GM19025 (cell line): ENCODE measurements at regions not wholly inside any gene's neighbourhood (a gene's known extent, or its start where the extent isn't known, plus 50 kb on each side); places are given as distances from the start of the nearest gene placed in this dataset.
A peak's percentile ranks its signal among the peaks of the same experiment; 100 is the strongest.
"Not testable (repeated sequence)": the region's sequence is repeated elsewhere in the genome, so short reads cannot be mapped to it uniquely, and the experiment has no call there.

Experiments
- ATAC-seq: cut with Tn5 transposase; IDR thresholded peaks from one replicate; pipeline ENCODE4 v1.9.1; 2021; ENCODE audit warnings: mild to moderate bottlenecking, low read depth, moderate library complexity; ENCODE audit not compliant: unreplicated experiment

GRCh38 chr13:62431852-62432251, 1016.2 kb upstream of the PCDH20 start:
- no peak for ATAC-seq

- no peak for ATAC-seq
Measured at GRCh38 chr13:62418872-62419271, 1003.2 kb upstream of the PCDH20 start.

- ATAC-seq: no peak
Measured at GRCh38 chr13:62418376-62418775, 1002.7 kb upstream of the PCDH20 start.

DNA sequence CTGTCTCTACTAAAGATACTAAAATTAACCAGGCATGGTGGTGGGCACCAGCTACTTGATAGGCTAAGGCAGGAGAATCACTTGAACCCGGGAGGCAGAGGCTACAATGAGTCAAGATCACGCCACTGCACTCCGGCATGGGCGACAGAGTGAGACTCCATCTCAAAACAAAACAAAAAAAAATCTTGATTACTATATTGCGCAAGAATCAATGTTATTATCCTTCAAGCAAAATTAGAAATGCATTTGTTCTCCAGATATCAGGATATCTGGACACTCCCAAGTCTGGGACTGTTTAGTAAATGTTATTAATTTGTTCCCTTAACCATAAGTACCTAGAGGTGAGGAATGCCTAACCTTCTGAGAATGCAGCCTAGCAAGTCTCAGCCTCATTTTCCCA, 992.2 kb upstream of the PCDH20 start:
- ATAC-seq: no peak

DNA sequence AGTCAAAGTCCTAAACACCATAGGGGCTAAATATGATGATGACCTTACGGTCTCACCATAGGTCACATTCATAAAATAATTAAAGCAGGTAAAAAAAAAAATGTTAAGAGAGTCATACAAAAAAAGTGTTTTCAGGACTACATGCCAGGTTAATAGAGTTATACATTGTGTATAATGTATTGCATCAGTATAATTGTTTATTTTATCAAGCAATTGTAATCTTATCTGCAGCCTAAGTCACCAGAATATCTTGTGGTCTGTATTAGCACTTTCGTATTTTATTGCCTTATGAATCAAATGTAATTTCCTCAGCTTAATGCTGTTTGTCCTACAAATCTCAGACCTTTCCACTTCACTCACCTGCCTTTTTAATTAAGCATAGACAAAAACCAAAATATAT, 972.9 kb upstream of the PCDH20 start:
- ATAC-seq: no peak

GRCh38 chr13:62387647-62388046, 972.0 kb upstream of the PCDH20 start:
- ATAC-seq: no peak

GRCh38 chr13:62379241-62379640, 963.6 kb upstream of the PCDH20 start:
- ATAC-seq: not testable (repeated sequence)

DNA sequence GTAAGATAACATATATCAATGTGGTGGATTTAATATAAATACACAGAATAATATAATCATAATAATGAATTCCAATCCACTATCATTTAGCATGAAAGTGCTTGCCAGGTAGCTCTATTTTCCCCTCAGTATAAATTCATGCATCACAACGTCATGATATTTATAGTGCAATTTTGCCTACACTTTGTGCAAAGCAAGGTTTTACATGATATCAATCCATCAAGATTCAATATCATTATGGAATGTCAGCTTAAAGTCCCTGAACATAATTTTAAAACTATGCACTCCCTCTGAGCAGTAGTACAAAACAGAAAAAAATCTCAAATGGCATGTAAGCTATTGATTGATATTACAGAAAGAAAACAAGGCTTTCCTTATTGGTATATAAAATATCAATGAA, 962.2 kb upstream of the PCDH20 start:
- ATAC-seq: no peak

DNA sequence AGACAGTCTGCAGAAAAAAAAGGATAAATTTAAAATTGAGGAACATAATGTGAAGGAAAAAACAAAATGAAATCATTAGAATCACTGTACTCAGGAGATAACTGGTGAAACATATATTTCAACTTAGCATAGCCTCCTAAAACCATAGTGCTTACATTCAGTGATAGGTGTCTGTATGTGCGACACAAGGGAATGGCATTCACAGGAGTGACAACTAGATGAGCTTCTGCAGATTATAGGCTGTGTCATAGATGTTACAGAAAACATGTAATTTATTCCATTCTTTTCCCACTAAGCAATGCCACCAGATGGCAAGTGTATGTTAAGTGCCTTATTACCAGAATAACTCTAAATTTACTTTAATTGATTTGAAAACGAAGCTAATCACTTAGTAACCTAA, 960.0 kb upstream of the PCDH20 start:
- no peak for ATAC-seq

DNA sequence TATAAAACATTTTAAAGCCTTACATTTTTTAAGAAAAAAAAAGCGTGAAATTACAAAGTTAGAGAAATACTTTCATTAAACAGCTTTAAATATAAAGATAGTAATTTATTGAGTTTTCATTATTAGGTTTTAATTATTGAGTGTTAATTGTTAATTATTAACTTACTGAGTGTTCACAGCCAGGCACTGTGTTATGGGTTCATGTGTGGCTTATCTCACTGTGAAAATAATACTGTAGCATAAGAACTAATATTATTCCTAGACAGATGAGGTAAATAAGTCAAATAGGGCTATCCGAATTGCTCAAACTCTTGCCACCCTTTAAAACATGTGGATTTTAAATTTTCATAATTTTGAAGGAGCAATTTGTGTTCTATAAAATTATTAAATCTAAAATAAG, 956.1 kb upstream of the PCDH20 start:
- ATAC-seq: no peak

DNA sequence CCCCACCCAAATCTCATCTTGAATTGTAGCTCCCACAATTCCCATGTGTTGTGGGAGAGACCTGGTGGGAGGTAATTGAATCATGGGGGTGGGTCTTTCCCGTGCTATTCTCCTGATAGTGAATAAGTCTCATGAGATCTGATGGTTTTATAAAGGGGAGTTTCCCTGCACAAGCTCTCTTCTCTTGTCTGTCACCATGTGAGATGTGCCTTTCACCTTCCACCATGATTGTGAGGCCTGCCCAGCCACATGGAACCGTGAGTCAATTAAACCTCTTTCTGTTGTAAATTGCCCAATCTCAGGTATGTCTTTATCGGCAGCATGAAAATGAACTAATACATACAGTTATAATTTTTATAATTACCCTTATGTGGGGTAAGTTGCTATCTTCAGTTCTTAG, 952.3 kb upstream of the PCDH20 start:
- ATAC-seq: not testable (repeated sequence)

GRCh38 chr13:62360609-62361008, 945.0 kb upstream of the PCDH20 start:
- no peak for ATAC-seq

DNA sequence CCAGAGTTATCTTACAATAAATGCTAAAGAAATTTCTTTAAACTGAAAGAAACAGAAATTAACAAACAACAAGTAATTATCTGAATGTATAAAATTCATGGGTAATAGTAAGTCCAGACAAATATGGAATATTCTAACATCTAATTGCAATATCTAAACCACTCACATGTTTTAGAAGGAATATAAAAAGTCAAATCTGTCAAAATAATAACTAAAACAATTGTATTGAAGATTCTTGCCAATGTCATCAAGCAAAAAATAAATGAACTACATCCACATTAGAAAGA, 942.9 kb upstream of the PCDH20 start:
- ATAC-seq: no peak

DNA sequence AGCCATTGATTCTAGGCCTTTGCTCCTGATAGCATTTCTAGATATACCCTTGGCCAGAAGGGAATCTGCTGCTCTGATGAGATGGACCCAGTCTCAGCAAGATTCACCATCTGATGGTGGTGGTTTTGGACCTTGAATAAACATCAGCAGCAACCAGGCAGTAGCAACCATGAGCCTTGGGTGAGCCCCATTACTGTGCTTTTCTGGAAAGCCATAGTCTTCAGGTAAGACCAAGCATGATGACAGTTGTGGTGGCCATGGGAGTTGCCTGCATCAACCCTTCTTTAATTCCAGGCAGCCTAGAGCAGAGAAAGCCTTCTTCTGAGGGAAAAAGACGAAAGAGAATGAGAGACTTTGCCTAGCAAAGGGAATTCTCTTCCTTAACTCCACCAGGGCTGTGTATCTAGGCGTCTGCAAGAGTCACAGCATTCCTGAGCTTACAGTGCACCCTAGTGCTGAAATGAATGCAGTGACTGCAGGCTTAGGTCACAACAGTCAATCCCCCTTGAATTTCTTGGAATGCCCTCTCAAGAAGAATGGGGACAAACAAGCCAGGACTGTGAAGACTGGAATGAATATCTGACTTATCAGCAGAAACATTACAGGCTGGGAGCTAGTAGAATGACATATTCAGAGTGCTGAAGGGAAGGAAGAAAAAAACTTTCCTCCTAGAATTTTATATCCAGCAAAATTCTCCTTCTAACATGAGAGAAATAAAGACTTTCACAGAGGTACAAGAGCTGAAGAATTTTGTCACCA, 942.4 kb upstream of the PCDH20 start:
- ATAC-seq: peak; percentile 83

- no peak for ATAC-seq
Measured at GRCh38 chr13:62356977-62357376, 941.3 kb upstream of the PCDH20 start.

- no peak for ATAC-seq
Measured at GRCh38 chr13:62337109-62337880, 921.6 kb upstream of the PCDH20 start.

DNA sequence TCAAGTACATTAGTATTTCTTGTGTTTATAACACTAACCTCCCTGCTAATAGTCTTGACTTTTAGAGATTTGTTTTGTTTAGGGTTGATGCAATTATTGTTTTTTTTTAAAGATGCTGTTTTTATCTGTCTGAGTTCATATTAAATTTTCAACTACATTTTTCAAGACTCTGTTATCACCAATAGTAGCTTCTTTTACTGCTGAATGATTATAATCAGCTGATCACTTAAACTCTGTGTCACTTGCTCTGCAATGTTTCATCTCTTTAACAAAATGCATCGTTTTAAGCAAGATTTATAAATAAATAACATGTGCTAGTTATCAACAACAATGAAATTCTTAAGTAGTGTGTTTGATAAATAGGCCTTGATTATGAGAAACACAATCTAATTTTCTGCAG, 920.9 kb upstream of the PCDH20 start:
- ATAC-seq: no peak

GRCh38 chr13:62333466-62333865, 917.8 kb upstream of the PCDH20 start:
- ATAC-seq: no peak

DNA sequence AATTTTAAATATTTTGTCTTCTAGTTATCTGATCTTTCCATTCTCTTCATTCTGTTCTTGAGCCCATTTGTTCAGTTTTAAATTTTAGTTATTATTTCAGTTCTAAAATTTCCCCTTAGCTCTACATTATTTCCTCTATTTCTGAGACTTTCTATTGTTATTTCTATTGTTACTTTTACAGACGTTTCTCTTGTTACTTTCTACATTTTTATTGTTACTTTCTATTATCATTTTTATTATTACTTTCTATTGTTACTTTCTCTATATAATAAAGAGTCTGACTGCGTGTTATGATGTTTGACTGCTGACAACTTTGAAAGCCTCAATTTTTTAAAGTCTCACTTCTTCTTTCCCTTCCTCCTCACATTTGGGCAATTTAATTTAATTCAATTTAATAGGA, 915.7 kb upstream of the PCDH20 start:
- ATAC-seq: no peak

DNA sequence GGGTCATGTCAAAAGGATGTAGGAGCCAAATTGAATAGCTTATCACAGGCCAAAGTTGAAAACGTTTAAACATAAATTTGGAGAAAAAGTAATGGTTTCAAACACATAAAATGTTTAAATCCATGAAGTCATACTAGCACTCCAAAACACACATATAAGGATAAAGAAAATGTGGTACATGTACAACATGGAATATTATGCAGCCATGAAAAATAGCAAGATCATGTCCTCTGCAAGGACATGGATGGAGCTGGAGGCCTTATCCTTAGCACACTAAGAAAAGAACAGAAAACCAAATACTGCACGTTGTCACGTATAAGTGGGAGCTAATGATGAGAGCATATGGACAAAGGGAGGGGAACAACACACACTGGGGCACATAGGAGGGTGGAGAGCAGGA, 911.7 kb upstream of the PCDH20 start:
- no peak for ATAC-seq

GRCh38 chr13:62324842-62325241, 909.2 kb upstream of the PCDH20 start:
- no peak for ATAC-seq

GRCh38 chr13:62321895-62322294, 906.2 kb upstream of the PCDH20 start:
- ATAC-seq: no peak
